ENCODE measurements at regions not wholly inside any gene's neighbourhood (a gene's known extent, or its start where the extent isn't known, plus 50 kb on each side); places are given as distances from the start of the nearest gene placed in this dataset.

DNA sequence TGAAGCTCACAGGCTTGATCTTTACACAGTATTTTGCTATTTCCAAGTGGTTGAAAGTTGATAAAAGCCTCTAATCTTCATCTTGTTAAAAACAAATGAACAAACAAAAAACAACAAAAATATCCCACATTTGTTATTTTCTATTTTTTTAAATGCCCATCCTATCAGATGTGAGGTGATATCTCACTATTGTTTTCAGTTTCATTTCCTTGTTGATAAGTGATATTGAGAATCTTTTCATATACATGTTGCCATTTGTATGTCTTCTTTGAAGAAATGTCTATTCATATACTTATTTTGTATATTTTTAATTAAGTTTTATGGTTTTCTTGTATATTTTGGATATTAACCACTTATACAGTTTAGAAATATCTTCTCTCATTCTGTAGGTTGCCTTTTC, 175.8 kb downstream of the CALCRL start:
- no peak for TF ChIP-seq ZKSCAN8 (CRISPR knock-in tag; IDR thresholded peaks at IDR 0.05)
- no peak for TF ChIP-seq YY1 (IDR thresholded peaks at IDR 0.05; ENCODE audit: borderline replicate concordance in 1 of 3, control insufficient read depth in 1 of 3, extremely low read depth in 1 of 3, insufficient read depth in 3 of 3, insufficient read length in 1 of 3, insufficient replicate concordance in 2 of 3, low read depth in 1 of 3, low read length in 2 of 3)

Data from K562 (cell line).